Neural progenitor cell (in vitro differentiated cells): ENCODE measurements at regions not wholly inside any gene's neighbourhood (a gene's known extent, or its start where the extent isn't known, plus 50 kb on each side); places are given as distances from the start of the nearest gene placed in this dataset.

Source experiments
- EZH2 ChIP-seq: fragments of 200-600 bp; sonication (generic); IDR thresholded peaks from 2 replicates; pipeline ENCODE4 v1.6.1; 2017; ENCODE audit warnings: antibody characterized with exemption, mild to moderate bottlenecking, moderate library complexity
- EZH2phosphoT487 ChIP-seq: fragments of 200-600 bp; sonication (generic); IDR thresholded peaks from 2 replicates; pipeline ENCODE4 v1.6.1; 2017; ENCODE audit warnings: antibody characterized with exemption
- TF ChIP-seq, protein P1 (sequence below): fragments of 200-600 bp; sonication (generic); IDR thresholded peaks from 2 replicates; pipeline ENCODE4 v1.5.1; 2017; ENCODE audit warnings: antibody characterized with exemption, mild to moderate bottlenecking

DNA sequence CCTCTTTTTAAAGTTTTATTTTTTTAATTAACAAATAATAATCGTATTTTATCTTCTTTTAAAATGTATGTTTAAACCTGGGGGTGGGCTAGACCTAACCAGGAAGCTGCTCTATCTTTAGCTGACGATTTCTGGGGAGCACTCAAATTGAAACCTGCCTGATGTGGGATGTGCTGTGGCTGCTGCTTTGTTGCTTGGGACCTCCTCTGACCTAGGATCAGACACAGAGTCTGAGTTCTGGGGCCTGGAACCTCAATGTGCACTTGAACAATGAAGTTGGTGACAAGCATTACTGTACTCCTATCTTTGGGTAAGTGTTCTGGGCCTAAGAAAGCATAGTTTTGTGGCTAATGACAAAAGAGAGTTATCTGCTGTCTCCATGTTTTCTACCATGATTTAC, 386.7 kb downstream of the DAD1 start:
- TF ChIP-seq, protein P1, sequence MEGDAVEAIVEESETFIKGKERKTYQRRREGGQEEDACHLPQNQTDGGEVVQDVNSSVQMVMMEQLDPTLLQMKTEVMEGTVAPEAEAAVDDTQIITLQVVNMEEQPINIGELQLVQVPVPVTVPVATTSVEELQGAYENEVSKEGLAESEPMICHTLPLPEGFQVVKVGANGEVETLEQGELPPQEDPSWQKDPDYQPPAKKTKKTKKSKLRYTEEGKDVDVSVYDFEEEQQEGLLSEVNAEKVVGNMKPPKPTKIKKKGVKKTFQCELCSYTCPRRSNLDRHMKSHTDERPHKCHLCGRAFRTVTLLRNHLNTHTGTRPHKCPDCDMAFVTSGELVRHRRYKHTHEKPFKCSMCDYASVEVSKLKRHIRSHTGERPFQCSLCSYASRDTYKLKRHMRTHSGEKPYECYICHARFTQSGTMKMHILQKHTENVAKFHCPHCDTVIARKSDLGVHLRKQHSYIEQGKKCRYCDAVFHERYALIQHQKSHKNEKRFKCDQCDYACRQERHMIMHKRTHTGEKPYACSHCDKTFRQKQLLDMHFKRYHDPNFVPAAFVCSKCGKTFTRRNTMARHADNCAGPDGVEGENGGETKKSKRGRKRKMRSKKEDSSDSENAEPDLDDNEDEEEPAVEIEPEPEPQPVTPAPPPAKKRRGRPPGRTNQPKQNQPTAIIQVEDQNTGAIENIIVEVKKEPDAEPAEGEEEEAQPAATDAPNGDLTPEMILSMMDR, result no peak
- TF ChIP-seq EZH2, result no peak
- no peak for TF ChIP-seq EZH2phosphoT487
